ENCODE measurements at regions not wholly inside any gene's neighbourhood (a gene's known extent, or its start where the extent isn't known, plus 50 kb on each side); places are given as distances from the start of the nearest gene placed in this dataset.

DNA sequence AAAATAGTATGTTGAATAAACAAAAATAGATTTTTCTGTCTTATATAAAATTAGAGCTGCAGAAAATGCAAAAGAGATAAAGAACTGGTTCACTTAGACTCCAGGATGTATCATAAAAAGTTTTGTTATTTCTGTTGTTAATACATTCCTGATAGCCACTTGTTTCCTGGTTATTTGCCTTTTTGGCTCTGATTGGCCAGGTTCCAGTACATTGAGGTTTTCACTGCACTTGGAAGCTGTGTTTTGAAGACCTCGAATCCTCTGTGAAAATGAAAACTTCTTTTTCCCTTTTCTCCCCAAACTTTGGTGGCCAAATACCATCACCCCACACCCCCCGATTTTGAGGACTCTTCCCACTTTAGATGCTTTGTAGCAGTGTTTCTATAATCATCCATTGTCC lies 525.3 kb downstream of the MED13L start:
- TF ChIP-seq, protein P1, sequence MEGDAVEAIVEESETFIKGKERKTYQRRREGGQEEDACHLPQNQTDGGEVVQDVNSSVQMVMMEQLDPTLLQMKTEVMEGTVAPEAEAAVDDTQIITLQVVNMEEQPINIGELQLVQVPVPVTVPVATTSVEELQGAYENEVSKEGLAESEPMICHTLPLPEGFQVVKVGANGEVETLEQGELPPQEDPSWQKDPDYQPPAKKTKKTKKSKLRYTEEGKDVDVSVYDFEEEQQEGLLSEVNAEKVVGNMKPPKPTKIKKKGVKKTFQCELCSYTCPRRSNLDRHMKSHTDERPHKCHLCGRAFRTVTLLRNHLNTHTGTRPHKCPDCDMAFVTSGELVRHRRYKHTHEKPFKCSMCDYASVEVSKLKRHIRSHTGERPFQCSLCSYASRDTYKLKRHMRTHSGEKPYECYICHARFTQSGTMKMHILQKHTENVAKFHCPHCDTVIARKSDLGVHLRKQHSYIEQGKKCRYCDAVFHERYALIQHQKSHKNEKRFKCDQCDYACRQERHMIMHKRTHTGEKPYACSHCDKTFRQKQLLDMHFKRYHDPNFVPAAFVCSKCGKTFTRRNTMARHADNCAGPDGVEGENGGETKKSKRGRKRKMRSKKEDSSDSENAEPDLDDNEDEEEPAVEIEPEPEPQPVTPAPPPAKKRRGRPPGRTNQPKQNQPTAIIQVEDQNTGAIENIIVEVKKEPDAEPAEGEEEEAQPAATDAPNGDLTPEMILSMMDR (IDR thresholded peaks at IDR 0.05; ENCODE audit: poor library complexity) = no peak
- TF ChIP-seq EZH2 (IDR thresholded peaks at IDR 0.05; ENCODE audit: borderline replicate concordance) (no peak), EZH2phosphoT487 (IDR thresholded peaks at IDR 0.05; ENCODE audit: low read depth, severe bottlenecking, unreplicated experiment) (no peak)

Data from hepatocyte (in vitro differentiated cells).